HG03060 (cell line): ENCODE measurements at regions not wholly inside any gene's neighbourhood (a gene's known extent, or its start where the extent isn't known, plus 50 kb on each side); places are given as distances from the start of the nearest gene placed in this dataset.
"Not testable (repeated sequence)": the region's sequence is repeated elsewhere in the genome, so short reads cannot be mapped to it uniquely, and the experiment has no call there.

Source experiments
- ATAC-seq: cut with Tn5 transposase; IDR thresholded peaks from one replicate; pipeline ENCODE4 v1.9.1; 2021; ENCODE audit warnings: low read depth, moderate number of reproducible peaks; ENCODE audit not compliant: unreplicated experiment

DNA sequence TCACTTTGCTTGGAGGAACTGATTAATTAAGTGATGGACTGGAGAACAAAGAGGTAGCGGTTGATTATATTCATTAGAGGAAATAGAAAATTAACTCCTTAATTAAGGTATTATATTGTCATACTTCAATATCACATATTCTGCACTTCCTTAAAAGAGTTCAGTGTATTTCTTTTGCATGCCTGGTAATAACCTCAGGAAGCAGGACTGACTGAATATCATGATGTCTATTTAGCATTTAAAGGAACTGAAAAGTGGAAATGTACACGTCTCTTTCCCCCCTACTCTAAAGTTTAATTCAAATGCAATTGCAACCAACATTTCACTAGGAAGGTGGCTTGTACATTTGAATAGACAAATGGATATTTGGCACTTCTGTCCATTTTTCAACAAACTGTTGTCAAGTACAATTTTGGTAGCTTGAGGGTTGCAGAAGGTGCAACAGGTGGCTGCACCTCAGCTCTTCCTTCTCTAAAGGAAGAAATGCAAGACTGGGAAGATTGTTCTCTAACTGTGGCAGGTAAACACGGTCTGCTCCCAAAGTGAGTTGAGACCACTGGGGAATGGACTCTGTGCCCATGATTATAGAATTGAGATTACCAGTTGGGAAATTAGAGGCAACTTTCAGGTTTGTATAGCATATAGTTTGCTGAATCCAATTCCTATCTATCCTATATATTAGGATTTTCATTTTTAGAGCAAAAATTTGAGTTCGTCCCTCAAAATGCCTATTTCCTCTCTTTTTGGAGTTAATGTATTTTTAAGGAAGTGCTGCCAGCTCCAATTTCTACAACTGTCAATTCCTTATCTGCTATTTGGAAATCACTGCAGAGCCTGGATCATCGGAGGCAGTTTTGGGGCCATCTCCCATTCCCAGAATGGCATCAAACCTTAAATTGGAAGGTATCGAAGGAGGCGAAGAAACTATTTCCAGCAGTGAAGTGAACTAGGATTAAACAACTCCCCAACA lies 98.9 kb upstream of the TAF11L2 start:
- no peak for ATAC-seq

GRCh38 chr5:17399931-17400330 lies 98.1 kb upstream of the TAF11L2 start:
- no peak for ATAC-seq

DNA sequence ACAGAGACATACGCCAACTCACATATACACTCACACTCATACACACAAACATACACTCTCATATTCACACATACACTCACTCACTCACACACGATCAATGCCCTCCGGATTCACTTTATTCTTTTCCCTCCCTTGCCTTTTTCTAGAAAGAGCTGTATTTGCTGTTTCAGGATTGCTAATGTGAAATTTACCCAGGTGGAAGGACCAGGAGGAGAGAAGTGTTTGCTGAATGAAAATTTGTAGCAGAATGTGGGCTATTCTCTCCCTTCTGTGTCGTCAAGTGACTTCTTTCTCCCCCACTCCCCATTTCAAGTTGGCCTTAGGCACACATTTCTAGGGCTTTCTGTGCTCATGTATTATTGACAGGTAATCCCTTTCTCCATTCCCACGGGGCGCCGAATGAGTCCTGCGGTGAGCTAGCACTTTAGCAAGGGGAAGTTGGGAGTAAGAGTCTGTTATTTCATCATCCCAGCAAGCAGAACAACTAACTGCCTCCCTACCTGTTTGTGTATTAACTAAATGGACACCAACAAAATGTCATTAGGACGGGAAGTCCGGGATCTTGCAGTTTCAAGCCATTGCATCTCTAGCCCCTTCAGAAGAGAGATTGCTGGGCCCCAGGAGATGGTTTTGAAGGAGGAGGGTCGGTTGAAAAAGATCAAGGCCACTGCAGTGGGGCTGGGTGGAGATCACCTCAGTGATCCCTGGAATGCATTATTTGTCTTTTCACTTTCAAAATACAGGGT lies 97.1 kb upstream of the TAF11L2 start:
- no peak for ATAC-seq

- no peak for ATAC-seq
Observed at GRCh38 chr5:17401470-17402288, 96.4 kb upstream of the TAF11L2 start.

- no peak for ATAC-seq
Observed at GRCh38 chr5:17402289-17403121, 95.5 kb upstream of the TAF11L2 start.

DNA sequence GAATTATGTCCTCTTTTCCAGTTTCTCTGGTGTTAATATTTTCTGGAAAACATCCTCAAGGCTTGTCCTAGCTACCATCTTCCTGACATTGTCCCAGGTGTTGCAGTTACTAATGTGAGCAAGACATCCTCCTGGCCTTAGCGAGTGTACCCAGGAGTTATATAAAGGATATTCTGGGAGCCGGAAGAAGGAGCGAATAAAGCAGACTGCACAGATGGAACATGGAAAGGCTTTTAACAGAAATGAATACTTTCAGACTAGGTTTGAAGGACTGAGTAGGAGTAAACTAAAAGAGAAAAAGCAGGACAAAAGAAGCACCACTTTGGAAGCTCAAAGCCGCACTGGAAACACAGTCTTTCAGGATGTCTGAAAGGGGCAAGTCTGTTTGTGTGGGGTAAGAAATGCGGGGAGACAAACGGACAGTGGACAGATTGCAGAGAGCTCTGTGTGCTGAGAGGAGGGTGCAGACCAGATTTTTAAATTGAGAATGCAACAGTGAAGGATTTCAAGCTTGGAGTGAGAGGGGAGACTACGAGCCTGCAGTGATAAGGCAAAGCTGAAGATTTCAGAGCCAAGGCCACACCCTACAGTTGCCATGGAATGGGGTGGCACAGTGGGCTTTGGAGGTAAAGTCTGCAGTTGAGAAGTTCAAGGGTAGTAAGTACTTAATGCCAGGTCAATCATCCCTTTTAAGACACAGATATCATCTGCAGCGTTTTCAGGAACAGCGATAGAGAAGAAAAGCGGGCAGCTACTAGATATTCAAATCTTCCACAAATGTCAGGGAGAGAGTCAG lies 94.1 kb upstream of the TAF11L2 start:
- no peak for ATAC-seq

DNA sequence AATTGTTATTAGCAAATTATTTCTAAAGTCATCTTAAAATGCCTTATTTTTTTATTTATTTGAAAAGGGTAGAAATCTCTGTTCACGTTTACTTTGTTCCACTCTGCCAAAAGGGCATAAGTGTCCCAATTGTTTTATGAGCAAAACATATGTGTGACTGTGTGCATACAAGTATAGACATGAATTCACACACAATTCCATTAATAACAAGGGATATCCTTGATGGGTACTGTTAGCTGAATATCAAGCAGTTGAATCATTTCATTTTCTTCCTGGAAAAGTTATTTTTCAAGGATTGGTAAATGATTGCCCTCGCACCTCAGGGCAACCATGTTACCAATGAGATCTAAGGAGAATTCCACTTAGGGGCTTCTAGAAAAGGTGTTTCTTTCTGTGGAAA lies 92.1 kb upstream of the TAF11L2 start:
- ATAC-seq, result no peak

DNA sequence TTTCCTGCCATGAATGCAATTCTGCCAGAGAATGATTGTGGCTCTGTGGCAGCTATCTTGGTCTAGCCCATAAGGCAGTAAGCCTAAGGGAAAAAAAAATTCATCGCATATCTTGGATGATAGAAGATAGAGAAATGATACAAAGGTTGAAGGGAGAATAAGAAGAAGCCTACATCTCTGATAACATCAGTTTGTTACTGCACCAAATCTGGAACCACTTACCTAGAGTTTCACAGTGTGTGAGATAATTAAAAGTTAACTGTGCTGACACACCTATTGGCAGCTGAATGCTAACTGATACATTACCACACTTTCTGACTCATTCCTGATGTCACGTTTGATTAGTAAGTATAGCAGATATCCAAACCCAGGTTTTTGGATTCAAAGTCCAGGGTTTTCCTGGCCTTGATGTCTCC lies 91.6 kb upstream of the TAF11L2 start:
- no peak for ATAC-seq

DNA sequence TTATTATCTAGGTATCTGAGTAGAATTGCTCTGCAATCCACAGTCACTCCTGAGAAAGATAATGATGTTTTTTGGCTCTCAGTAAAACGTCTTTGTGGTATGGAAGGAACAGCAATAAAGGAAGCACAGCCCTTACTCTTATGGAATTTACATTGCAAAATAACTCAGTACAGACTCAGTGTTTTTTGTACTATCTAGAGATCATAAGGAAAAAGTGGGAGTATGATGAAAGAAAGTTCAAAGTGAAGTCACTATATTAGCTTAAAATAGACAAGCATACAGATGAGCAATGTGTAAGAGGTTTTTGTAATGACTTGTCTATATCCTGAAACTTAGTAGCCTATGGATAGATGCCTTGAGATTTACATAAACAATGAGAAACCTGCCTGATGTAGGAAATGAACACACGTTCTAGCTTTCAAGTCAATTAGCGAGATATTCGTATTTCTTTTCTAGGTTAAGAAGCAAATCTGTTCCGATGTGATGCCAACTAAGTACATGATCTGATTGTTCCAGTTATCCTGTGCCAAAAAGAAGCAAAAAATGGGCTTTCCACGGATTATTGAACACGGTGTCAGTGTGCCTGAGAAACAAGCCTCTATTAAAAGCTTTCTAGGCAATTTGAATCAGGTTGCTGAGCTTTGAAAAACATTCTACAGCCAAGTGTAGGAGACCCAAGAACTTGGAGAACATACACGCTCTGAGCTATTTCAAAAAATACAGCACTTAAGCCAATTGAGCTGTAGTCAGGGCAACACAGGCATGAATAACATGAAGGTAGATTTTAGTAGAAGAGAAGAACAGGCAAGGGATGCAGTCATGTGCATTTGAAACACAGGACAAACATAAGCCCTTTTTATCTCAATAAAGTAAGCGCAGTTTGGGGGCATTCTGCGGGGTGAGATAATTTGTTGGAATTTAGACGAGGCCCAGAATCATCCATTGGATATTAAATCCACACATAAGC lies 86.3 kb upstream of the TAF11L2 start:
- ATAC-seq, result no peak

DNA sequence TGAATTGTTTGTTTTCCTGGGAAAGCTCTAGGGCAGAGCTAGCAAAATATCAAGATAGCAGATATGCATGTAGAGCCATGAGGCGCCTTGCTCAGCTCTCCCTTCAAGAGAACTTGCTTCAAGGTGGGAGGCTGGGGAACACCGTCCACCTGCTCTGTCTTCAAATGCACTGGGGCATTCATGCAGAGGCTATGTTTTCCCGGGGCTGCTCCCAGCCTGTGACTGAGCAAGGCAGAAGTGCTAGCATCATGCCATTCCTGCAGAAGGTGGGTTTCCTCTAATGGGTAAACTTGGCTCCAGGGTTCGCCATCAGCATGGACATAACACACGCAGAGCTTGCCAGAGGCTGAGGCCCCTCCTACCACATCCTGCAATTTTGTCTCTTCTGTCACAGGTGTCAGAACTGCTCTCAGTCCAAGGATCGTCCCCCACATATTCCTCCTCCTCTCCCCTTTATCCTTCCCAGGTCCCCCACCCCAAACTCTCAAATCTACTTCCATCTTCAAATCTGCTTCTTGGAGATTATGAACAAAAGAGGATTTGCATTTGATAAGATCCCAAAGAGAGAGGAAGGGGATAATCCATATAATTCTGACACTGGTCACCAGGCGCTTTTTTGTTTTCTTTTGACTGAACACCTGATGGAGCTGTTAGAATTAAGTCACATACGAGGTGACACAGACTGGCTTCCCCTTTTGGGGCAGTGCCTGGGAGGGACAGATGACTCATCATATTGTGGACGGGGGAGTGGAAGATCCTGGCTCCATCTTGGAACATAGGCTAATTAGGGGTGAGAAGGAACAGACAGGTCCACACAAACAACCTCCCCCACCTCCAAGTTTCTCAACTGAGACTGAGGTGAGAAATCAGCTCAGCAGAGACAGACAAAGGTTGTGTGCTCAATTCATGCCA lies 85.0 kb upstream of the TAF11L2 start:
- no peak for ATAC-seq

DNA sequence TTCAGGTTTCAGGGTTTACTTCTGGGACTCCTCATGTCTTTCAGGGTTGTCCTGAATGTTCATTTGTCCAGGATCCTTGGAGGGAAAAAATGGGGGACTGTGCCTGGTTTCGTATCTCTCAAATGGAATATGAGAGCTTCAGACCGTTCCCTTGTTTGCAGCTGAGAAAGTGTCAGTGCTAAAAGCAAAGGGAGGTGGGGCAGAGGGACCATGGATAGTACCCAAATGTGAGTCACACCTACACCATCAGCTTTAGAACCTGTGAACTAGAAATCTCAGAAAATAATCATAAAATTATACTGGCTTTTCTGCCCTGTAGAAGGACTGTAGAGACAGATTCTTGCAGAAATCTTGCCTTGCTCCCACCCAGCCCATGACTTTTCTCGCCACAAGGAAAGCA lies 84.3 kb upstream of the TAF11L2 start:
- no peak for ATAC-seq

GRCh38 chr5:17415321-17415758 lies 82.7 kb upstream of the TAF11L2 start:
- ATAC-seq, result no peak

- ATAC-seq, result not testable (repeated sequence)
Observed at GRCh38 chr5:17416374-17416773, 81.7 kb upstream of the TAF11L2 start.

DNA sequence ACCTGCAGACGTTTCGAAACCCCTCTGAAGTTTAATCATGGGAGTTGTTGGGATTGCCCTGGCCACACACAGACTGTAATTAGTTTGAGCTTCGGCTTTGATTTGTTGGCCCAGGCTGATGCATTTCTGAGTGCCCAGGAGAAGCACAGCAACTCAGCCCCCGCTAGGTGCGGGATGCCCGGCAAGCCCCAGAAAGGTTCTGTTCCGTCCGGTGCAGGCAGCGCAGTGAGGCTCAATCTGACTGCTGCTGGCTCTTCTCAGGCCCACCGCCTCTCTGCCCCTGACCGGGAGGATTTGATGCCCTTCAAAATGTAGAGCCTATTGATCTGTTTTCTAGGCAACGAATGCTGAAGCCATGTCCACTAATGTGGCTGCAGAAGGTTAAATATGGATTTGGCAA lies 73.4 kb upstream of the TAF11L2 start:
- no peak for ATAC-seq

DNA sequence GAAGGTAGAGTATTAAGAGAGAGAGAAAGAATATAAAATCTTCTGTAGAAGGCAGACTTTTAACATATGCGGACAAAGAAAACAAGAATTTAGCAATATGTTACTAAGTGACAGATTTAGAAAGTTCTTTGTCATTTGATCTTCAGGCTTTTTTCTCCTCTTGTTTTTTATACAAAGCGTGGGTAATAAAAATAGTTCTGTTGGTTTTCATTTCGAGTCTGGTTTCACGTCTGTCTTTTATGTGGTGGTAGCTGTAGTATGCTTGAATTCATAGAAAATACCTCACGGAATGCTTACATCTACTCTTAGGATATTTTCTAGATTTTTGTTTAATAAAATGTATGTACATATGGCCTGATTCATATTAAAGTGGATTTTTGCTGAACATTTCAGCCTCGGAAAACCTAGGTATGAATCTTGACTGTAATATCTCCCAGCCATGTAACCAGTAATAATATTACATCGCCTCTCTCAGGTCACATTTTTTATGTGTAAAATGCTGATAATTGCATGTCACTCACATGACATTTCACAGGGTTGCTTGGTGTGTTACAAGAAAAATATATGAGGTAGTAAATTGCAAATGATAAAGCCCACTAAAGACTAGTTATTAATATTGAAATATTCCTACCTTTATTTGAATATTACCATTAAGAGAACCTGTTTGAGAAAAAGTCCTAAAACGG lies 72.5 kb upstream of the TAF11L2 start:
- ATAC-seq, result no peak

- peak; percentile 87 for ATAC-seq
Observed at GRCh38 chr5:17426104-17426749, 71.8 kb upstream of the TAF11L2 start.
